SU-DHL-6 (cell line): ENCODE measurements at regions not wholly inside any gene's neighbourhood (a gene's known extent, or its start where the extent isn't known, plus 50 kb on each side); places are given as distances from the start of the nearest gene placed in this dataset.

ENCODE experiments used
- H2AFZ ChIP-seq: fragments of 200-600 bp; sonication (generic); 2 replicates; pipeline ENCODE4 v1.6.1; 2014; ENCODE audit warnings: low read depth, mild to moderate bottlenecking, moderate library complexity, mixed read lengths, antibody characterized with exemption, low read length; ENCODE audit not compliant: severe bottlenecking
- H3F3A ChIP-seq: fragments of 200-600 bp; shearing (Covaris generic); 2 replicates; pipeline ENCODE4 v1.6.0; 2016; ENCODE audit warnings: antibody characterized with exemption, mild to moderate bottlenecking; ENCODE audit not compliant: insufficient read depth
- H3K27ac ChIP-seq: fragments of 200-600 bp; sonication (generic); 2 replicates; pipeline ENCODE4 v1.5.1; 2016; ENCODE audit warnings: low read depth, mild to moderate bottlenecking, low read length, moderate library complexity, mixed read lengths
- H3K27me3 ChIP-seq: fragments of 200-600 bp; sonication (generic), shearing (Covaris generic); 2 replicates; pipeline ENCODE4 v1.6.0; 2014; ENCODE audit warnings: mild to moderate bottlenecking, low read length
- H3K36me3 ChIP-seq: fragments of 200-600 bp; sonication (generic); 2 replicates; pipeline ENCODE4 v1.6.1; 2014; ENCODE audit warnings: mild to moderate bottlenecking, low read length, mixed read lengths
- H3K4me2 ChIP-seq: fragments of 300-600, 200-600 bp; shearing (Covaris generic), sonication (generic); 2 replicates; pipeline ENCODE4 v1.6.0; 2014; ENCODE audit warnings: low read length, low read depth, mild to moderate bottlenecking; ENCODE audit not compliant: poor library complexity, severe bottlenecking
- H3K4me3 ChIP-seq: fragments of 200-600 bp; sonication (generic); 2 replicates; pipeline ENCODE4 v1.5.1; 2014; ENCODE audit warnings: antibody characterized with exemption, low read length, mild to moderate bottlenecking, mixed read lengths; ENCODE audit not compliant: insufficient read depth, poor library complexity, severe bottlenecking
- H3K79me2 ChIP-seq: fragments of 200-600 bp; sonication (generic); 2 replicates; pipeline ENCODE4 v1.6.1; 2014; ENCODE audit warnings: mild to moderate bottlenecking, low read length, moderate library complexity; ENCODE audit not compliant: insufficient read depth
- H3K9ac ChIP-seq: fragments of 200-600 bp; sonication (generic); 2 replicates; pipeline ENCODE4 v1.7.0; 2014; ENCODE audit warnings: mild to moderate bottlenecking, low read length
- H3K9me2 ChIP-seq: fragments of 200-600 bp; sonication (generic); replicated peaks from 2 replicates; pipeline ENCODE4 v1.6.1; 2014; ENCODE audit warnings: low read length; ENCODE audit not compliant: insufficient read depth
- H3K9me3 ChIP-seq: fragments of 200-600 bp; sonication (generic); 2 replicates; pipeline ENCODE4 v1.6.1; 2014; ENCODE audit warnings: low read length, mixed read lengths; ENCODE audit not compliant: insufficient read depth
- H4K20me1 ChIP-seq: fragments of 200-600 bp; sonication (generic); 2 replicates; pipeline ENCODE4 v1.6.1; 2014; ENCODE audit warnings: low read depth, mild to moderate bottlenecking, antibody characterized with exemption, low read length, moderate library complexity, mixed read lengths
- CTCF ChIP-seq: fragments of 200-600 bp; sonication (generic); IDR thresholded peaks from one replicate; pipeline ENCODE4 v1.5.1; 2017; ENCODE audit warnings: antibody characterized with exemption, mild to moderate bottlenecking, low read length, moderate library complexity; ENCODE audit not compliant: insufficient read depth, poor library complexity, severe bottlenecking
- EZH2phosphoT487 ChIP-seq: fragments of 200-600 bp; sonication (generic), shearing (Covaris generic); conservative IDR thresholded peaks from 2 replicates; pipeline ENCODE4 v1.6.1; 2018; ENCODE audit warnings: mild to moderate bottlenecking, antibody characterized with exemption, low read length, moderate library complexity, mixed read lengths

GRCh38 chr5:105956456-105957196 lies 1714.1 kb downstream of the EFNA5 start:
- Histone ChIP-seq H3K27me3 (no peaks in the 10 kb centered on the region), H2AFZ (no peak overlapping the region), H3K4me2 (no peak overlapping the region), H3F3A (no peaks in the 10 kb centered on the region), H3K9me3 (no peaks in the 10 kb centered on the region), H3K36me3 (no peaks in the 10 kb centered on the region), H3K27ac (no peak overlapping the region), H3K9ac (no peak overlapping the region), H4K20me1 (no peaks in the 10 kb centered on the region), H3K4me3 (no peak overlapping the region), H3K79me2 (no peaks in the 10 kb centered on the region), H3K9me2 (no peaks in the 10 kb centered on the region)
- TF ChIP-seq CTCF (no peak), EZH2phosphoT487 (no peak)

GRCh38 chr5:105954341-105954740 lies 1716.4 kb downstream of the EFNA5 start:
- H3K36me3 ChIP-seq = no peaks in the 10 kb centered on the region
- H2AFZ ChIP-seq = no peak overlapping the region
- no peaks in the 10 kb centered on the region for H3K9me3 ChIP-seq
- no peaks in the 10 kb centered on the region for H3F3A ChIP-seq
- no peak overlapping the region for H3K9ac ChIP-seq
- H3K4me3 ChIP-seq = no peak overlapping the region
- no peaks in the 10 kb centered on the region for H4K20me1 ChIP-seq
- no peak overlapping the region for H3K4me2 ChIP-seq
- no peaks in the 10 kb centered on the region for H3K79me2 ChIP-seq
- H3K27ac ChIP-seq = no peak overlapping the region
- no peaks in the 10 kb centered on the region for H3K27me3 ChIP-seq
- H3K9me2 ChIP-seq = no peaks in the 10 kb centered on the region
- TF ChIP-seq EZH2phosphoT487 = no peak
- no peak for TF ChIP-seq CTCF

- H3K79me2 ChIP-seq = no peaks in the 10 kb centered on the region
- no peaks in the 10 kb centered on the region for H3K36me3 ChIP-seq
- H4K20me1 ChIP-seq = no peaks in the 10 kb centered on the region
- H3K4me2 ChIP-seq = no peak overlapping the region
- H2AFZ ChIP-seq = no peak overlapping the region
- TF ChIP-seq EZH2phosphoT487 (no peak), CTCF (no peak)
- H3K9me2 ChIP-seq = no peaks in the 10 kb centered on the region
- no peak overlapping the region for H3K27ac ChIP-seq
- no peaks in the 10 kb centered on the region for H3K27me3 ChIP-seq
- H3K4me3 ChIP-seq = no peak overlapping the region
- H3K9me3 ChIP-seq = no peaks in the 10 kb centered on the region
- no peaks in the 10 kb centered on the region for H3F3A ChIP-seq
- H3K9ac ChIP-seq = no peak overlapping the region
Observed at GRCh38 chr5:105953616-105954015, 1717.1 kb downstream of the EFNA5 start.
